LoVo (cell line): ENCODE measurements at regions not wholly inside any gene's neighbourhood (a gene's known extent, or its start where the extent isn't known, plus 50 kb on each side); places are given as distances from the start of the nearest gene placed in this dataset.
A peak's percentile ranks its signal among the peaks of the same experiment; 100 is the strongest.
"Not testable (repeated sequence)": the region's sequence is repeated elsewhere in the genome, so short reads cannot be mapped to it uniquely, and the experiment has no call there.

Experiments
- DNase-seq: peaks from one replicate; pipeline ENCODE4 v3.0.0-alpha.2; 2016; ENCODE audit warnings: low spot score

DNA sequence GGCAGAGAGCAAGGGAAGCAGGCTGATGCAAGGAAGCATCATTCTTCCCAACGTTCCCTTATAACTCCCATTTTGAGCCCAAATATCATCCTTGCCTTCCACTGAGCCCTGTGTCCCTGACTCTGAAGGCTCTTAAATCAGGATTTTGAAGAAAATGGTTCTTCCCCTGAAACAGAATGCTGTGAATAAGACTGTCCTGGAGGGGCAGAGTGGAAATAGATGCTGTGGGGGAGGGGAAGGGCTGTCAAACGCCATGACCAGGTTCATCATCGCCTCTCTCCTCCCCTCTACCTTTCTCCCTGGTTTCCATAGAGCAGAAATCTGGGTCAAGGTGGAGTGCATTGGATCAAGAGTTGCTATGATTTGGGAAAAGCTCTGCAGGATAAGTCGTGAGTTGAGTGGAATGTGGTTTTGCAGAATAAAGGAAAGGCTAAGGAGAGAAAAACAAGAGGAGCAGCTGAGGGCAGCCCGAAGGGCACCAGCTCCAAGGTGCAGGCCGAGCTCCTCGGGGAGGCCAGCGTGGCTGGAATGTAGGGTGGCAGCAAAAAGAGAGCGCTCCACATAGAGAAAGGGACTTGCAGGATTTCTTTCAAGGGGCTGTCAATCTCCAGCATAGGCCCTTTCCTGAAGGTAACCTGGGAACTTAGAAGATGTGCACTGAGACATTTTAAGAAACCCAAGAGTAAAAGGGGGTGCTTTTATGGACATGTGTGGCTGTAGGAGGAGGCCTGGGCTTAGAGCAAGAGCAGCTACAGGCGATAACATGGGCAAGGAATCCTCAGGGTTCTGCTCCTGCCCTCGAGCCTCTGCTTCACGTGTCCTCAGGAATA is 120.8 kb upstream of the CDYL start:
- no peak for DNase-seq

DNA sequence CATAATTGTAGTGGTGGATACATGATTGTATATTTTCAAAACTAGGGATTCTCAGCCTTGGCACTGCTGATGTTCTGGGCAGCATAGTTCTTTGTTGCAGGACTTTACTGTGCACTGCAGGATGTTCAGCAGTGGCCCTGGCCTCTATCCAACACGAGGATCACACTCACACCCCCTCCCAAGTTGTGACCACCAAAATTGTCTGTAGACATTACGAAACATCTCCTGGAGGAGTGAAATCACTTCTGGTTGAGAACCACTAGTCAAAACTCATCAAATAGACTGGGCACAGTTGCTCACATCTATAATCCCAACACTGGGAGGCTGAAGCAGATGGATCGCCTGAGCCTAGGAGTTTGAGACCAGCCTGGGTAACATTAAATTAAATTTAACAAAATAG is 123.1 kb upstream of the CDYL start:
- DNase-seq, result no peak

DNA sequence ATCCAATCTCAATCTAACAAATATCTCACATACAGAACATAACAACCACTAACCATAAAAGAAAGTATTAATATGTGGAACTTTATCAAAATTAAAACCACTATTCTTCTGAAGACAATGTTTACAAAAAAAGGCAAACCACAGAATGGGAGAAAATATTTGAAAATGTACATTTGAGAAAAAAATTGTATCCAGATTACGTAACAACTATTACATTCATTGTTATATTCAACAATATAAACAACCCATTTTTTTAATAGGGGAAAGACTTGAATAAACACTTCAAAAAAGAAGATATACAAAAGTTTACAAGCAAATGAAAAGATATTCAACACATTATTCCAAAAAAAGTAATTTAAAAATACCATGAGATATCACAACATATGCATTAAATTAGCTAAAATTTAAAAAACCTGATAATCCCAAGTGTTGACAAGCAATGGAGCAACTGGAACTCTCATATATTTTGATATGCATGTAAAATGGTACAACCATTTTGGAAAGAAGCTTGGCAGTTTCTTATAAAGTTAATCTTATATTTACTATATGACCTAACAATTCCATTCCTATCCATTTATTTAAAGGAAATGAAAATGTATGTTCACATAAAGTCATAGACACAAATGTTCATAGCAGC is 124.3 kb upstream of the CDYL start:
- no peak for DNase-seq

DNA sequence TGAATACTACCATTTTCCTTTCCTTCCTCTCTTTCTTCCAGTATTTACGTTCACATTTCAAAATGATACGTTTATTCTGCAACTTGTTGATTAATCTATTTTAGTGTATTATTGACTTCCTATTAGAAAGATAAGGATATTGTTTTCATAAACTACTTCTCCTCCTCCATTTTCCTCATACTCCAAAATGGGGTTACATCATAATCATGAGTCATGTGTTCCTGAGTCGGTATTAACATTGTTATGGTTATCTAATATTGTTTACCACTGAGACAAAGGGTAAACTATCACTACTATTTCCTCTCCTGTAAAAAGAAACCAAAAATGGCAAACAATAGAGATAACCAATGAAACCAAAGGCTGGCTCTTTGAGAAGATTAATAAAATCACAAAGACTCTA is 126.5 kb upstream of the CDYL start:
- no peak for DNase-seq

DNA sequence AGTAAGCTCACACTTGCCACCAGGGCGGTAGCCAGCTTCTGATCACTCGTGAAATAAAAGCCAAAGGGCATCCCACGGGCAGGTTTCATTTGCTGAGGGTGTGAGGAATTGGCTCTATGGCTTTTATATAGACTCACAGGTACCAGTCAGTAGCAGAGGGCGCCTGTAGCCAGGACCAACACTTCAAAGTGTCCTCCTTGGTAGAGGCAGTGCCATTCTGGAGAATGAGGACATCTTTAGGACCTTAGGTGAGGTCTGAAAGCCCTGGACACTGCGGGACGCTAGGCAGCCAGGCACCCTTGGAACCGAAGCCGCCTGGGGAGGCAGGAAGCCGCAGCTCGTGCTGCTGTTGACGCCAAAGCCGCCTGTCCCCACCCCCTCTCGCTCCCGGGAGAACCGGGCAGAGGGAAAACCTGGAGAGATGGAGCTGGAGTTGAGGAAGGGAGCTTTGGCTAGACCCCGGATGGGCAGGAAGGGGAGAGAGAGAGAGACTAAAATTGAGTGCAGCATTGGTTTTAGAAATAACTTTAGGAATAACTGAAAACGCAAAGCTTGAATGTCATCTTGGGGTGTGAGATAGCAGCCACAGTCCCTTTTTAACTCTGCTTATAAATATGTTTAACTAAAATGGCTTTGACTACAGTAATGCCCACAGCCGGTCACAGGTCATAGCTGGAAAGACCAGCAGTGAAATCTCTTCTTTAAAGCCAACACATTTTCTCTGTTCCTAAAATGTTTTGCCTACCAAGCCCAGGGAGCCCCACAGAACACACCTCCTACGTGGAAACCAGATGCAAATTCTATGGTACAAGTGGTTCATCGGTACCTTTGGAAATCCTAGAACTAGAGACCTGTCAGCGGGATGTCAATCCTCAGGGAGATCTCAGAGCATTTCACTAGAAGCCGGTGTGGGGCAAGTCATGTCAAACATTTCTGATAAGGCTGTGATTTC is 128.5 kb upstream of the CDYL start:
- peak; percentile 70 for DNase-seq

DNA sequence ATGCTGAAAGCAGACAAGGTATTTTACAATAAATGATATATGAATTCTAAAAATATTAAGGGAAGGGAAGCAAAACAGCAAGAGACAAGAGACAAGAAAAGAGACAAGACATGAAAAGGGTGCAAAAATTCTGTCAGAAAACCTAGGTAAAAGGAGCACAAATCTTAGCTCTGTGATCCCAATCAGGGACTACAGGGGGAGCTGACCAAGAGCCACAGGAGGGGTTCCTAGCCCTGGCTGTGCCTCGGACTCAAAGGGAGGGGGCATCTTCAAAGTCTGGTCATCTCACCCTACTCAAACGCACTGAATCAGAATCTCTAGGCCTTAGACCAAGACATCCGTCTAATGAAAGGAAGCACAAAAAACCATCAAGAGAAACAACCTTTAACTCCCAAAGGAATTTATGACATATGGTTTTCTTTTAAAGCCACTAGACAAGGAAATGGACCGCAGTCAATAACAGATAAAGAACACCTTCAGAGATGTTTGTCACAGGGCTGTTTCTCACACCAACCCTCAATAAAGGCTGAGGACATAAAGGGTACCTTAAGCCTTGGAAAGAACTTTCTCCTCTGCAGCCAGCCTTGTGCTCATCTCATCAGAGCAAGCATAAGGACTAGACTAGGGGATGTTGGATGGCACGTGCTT is 130.4 kb upstream of the CDYL start:
- DNase-seq, result no peak

DNA sequence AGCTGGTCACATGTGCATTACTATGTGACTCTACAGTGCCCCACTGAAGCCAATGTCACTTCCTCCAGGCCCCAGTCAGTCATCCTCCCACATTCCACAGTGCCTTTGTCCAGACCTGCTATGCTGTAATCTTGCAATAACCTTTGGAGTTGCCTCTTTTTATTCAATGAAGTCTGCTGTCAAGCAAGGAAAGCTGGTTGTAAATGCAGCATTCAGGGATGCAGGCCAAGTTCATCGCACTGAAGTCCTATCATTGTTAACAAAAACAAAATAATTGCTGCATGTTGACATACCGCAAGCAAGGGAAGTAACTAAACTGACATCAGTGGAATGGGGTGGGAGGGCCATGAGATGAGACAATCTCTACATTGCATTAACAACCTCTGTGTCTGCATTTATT is 131.2 kb upstream of the CDYL start:
- no peak for DNase-seq

DNA sequence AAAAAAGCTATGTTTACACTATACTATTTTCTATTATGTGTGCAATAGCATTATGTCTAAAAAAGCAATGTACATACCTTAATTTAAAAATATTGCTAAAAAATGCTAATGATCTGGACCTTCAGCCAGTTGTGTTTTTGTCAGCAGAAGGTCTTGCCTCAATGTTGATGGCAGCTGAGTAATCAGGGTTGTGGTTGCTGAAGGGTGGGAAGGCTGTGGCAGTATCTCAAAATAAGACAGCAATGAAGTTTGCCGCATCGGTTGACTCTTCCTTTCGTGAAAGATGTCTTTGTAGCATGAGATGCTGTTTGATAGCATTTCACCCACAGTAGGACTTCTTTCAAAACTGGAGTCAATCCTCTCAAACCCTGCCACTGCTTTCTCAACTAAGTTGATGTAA is 134.7 kb upstream of the CDYL start:
- no peak for DNase-seq

DNA sequence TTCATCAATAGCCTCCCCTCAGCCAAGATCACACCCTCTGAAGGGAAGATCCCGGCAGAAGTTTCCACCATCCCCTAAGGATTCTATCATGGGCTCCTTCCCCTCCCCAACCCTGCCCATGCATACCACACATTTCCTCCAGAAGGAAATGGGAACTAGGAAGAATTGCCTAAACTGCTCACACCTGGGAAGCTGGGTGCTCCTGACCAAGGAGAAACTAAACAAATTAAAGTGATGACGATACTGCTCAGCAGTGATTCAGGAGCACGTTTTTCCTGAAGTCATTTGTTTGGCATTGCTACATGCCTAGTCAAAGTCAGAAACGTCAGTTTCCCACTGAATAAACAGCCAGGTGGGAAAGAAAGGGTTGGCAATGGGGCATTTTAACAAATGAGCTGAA is 136.1 kb upstream of the CDYL start:
- DNase-seq, result no peak

DNA sequence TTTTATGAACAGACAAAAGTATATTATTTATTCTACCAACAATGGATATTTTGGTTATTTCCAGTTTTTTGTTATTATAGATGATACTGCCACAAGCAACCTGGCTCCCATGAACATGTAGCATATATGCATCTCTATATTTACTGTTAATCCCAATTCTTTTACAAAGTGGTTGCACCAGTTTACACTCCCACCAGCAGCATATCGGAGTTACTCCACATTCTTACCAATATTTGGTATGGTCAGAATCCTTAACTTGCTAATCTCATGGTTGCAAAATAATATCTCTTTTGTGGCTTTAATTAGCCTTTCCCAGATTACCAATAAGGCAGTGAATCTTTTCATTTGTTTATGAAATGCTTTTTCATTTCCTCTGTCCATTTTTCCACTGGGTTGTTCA is 137.6 kb upstream of the CDYL start:
- DNase-seq, result no peak

DNA sequence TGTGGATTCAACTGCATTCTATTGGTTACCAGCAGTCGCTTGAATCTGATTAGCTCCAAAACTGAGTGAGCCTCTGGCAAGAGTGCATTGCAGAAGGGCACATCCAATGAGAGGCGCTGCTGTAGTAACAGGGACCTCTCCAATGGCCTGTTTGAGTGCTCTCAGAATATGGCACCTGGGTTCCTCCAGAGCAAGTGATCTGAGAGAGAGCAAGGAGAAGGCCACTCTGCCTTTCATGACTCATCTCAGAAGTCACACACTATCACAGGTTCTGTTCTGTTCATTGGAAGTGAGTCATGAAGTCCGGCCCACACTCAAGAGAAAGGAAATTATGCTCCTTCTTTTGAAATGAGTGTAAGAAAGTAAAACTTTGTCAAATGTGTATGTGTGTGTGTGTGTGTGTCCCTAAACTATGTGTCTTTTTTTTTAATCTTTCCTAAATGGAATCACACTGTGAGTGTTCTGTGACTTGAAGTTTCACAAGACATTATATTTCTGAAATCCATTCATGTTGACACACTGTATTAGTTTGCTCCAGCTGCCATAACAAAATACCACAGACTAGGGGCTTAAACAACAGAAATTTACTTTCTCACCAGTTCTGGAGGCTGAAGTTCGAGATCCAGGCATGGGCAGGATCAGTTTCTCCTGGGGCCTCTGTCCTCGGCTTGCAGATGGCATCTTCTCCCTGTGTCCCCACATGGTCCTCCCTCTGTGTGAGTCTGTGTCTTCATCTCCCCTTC is 138.3 kb upstream of the CDYL start:
- no peak for DNase-seq

DNA sequence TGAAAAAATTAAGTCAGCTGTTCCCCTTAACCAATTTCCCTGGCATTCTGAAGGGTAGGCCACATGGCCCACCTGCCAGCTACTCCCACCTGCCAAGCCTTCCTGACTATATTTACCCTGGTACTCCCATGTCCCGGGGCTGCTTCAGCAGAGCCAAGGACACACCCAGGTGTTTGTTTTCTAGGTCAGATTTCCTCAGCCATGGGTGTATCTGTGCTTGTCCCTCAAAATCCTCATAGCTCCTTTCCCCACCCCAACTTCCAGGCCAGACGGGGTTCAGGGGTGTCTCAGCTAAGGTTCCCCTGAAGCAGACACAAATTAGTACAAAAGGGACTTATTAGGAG is 139.4 kb upstream of the CDYL start:
- no peak for DNase-seq

DNA sequence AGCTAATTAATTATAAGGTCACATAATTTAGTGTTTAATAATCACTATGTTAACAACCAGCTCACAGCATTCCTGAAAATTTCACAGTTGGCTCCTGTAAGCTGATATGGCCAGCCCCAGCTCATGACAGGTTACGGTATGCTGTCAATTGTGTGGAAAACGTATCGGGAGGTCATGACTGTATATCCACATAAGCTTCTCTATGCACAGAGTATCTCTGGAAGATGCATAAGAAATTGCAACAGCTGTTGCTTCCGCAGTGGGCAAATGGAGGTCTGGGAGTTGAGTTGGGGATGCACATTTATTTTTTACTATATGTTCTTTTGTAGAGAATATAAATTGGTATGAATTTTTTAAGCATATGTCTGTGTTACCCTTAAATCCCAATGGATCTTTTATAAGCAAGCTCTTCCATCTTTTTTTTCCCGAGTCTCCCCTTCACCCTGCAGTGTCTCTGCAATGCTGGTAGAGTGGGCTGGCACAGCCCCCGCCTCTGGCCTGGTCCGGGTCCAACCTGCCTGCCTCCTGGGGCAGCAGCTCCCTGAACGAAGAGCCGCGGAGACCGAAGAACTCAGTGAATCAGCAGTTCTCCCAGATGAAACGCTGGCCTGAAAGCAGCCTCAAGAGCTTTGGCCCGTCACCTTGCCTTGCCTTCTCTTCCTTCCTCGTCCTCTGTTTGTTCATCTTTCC is 139.9 kb upstream of the CDYL start:
- no peak for DNase-seq

DNA sequence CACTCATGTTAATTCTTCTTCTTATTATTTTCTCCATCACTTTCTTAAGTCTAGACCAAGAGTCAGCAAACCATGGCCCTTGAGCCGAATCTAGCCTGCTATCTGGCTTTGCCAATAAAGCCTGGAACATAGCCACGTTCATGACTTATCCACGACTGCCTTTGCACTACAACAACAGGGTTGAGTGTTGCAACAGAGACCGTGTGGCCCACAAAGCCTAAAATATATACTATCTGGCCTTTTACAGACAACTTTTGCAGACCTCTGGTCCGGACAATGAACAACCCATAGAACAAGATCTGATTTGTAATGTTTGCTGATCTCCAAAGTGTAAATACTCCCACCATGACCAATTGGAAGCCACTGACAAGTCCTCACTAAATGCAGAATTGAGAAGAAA is 140.5 kb upstream of the CDYL start:
- DNase-seq, result no peak

DNA sequence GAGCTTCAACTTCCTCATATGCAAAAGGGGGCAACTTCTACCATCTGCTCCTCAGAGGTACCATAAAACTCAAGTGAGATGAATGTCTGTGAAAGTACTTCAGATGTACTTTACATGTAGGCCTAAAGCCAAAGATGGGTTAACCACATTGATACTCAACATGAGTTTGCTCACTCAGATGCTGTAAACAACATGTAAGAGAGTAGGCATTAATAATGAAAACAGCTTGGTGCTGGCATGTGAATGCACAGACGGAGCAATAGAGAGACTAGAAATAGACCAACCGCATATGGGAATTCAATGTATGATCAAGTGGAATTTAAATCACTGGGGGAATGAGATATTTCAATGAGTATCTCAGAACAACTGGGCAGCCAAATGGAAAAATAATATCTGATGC is 143.8 kb upstream of the CDYL start:
- no peak for DNase-seq

DNA sequence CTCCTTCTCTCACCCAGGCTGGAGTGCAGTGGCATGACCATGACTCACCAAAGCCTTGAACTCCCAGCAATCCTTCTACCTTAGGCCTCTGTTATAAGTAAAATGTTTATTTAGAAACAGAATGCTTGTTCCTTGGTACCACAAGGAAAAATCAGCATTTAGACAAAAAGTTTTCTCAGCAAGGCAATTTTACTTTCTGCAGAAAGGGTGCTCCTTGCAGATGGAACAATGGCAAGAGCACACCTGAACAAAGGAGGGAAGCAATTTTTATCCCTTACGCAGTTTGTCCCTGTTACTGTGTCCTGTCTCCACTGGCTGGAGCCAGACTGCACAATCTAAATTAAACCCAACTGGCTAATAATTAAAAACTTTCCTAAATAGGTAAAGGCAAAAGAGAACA is 146.4 kb upstream of the CDYL start:
- not testable (repeated sequence) for DNase-seq

DNA sequence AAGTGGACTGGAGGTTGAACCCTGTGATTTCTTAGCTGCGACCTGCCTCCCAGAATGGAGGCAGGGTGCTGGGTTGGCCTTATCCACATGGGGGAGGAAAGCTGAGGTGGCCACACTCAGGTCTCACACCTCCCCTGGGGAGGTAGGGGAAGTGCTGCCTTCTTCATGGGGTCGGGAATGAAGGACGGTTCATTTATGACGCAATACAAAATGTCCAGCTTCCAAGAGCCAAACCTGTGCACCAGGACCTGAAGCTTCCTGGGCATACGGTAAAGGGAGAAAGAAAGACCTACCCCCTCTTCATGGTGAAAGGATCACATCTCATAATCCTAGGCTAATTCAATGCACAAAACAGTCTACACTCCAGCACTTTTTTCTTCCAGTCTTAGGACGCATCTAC is 150.6 kb upstream of the CDYL start:
- DNase-seq, result no peak

DNA sequence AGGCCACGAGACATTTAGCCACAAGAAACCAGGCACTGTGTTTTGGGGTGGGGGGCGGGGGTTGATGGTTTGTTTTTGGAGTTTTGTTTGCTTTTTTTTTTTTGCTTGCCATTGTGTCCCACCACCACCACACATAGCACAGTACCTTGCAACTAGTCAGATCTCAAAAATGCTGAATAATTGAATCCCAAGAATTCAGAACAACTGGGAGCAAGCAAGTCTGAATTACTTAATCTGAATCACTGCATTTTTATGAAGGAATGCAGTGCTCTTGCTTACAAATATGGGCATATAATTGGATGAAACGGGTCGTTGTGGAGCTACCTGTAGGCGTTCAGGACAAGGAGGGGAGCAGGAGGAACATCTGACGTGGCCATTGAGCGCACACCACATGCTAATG is 151.5 kb upstream of the CDYL start:
- no peak for DNase-seq

DNA sequence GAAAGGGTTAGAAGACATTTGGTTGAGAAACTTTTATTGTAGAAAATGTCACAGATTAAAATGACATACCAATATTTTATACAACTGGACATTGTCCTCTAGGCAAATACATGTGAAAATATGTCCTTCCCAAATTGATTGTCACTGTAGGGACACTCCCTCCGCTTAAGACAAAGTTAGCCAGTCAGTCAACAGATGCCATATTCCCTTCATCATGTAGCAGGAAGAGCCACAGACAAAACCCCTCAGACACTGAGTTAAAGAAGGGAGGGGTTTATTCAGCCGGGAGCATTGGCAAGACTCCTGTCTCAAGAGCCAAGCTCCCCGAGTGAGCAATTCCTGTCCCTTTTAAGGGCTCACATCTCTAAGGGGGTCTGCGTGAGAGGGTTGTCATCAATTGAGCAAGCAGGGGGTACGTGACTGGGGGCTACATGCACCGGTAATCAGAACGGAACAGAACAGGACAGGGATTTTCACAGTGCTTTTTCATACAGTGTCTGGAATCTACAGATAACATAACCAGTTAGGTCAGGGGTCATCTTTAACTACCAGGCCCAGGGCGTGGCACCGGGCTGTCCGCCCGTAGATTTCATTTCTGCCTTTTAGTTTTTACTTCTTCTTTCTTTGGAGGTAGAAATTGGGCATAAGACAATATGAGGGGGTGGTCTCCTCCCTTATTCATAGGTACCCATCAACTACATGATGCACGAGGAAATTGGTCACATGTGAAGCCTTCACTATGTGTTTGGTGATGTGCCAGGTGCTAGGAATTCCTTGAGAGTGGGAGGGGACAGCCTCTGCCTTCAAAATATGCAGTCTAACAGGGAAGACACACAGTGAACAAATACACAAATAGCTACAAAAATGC is 155.7 kb upstream of the CDYL start:
- DNase-seq, result peak; percentile 32

DNA sequence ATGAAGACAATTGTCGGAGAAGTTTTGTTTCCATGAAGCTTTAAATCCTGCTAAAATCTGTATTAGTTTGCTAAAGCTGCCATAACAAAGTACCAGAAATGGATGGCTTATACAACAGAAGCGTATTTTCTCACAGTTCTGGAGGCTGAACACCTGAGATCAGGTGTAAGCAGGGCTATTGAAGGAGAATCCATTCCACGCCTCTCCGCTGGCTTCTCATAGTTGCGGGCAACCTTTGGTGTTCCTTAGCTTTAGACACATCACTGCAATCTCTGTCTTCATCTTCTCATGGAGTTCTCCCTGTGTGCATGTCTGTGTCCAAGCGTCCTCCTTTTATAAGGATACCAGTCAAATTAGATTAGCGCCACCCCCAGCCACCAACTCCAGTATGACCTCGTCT is 159.9 kb upstream of the CDYL start:
- DNase-seq, result no peak
